Activated T-helper 17 cell treated with anti-CD3 and anti-CD28 coated beads, Interleukin-2, amount 50 U/mL, for 72 hours (primary cell): ENCODE measurements at regions not wholly inside any gene's neighbourhood (a gene's known extent, or its start where the extent isn't known, plus 50 kb on each side); places are given as distances from the start of the nearest gene placed in this dataset.
A peak's percentile ranks its signal among the peaks of the same experiment; 100 is the strongest.

ENCODE experiments used
- ATAC-seq: fragments of 150-1000 bp; cut with Tn5 transposase; replicated peaks from 2 replicates; pipeline ENCODE4 v1.10.0; 2021; ENCODE audit warnings: mild to moderate bottlenecking, moderate library complexity
- H3K27ac Mint-ChIP-seq: one replicate; pipeline ENCODE4 v1.8.0; 2022; ENCODE audit warnings: mixed read lengths
- H3K27me3 Mint-ChIP-seq: one replicate; pipeline ENCODE4 v1.8.0; 2022; ENCODE audit warnings: mixed read lengths
- H3K36me3 Mint-ChIP-seq: one replicate; pipeline ENCODE4 v1.8.0; 2022; ENCODE audit warnings: low read depth, mild to moderate bottlenecking, mixed read lengths
- H3K4me1 Mint-ChIP-seq: one replicate; pipeline ENCODE4 v1.8.0; 2022; ENCODE audit warnings: mixed read lengths
- H3K4me3 Mint-ChIP-seq: one replicate; pipeline ENCODE4 v1.8.0; 2022; ENCODE audit warnings: mild to moderate bottlenecking, mixed read lengths
- H3K9me3 Mint-ChIP-seq: one replicate; pipeline ENCODE4 v1.8.0; 2022; ENCODE audit warnings: mixed read lengths

DNA sequence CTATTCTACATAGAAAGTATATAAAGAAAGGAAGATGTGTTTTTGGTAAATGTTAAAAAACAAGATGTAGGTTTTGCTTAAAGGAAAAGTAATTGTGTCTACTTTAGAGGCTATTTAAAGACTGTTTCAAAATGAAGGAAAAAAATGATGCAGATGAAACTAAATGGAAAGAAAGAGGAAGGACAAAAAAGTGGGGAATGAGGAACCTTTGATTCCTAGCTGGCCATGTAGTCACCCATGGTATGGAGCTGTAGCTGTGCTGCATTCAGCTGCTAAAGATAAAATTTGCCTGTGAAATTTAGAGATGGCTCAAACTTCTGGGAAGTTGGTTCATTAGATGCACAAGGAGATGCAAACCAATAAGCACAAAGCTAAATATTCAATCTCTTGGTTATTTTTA, 86.8 kb upstream of the SERBP1 start:
- Mint-ChIP-seq H3K4me1 (no peaks in the 10 kb centered on the region), H3K36me3 (no peaks in the 10 kb centered on the region), H3K4me3 (no peak overlapping the region), H3K27ac (no peak overlapping the region), H3K27me3 (peaks cover 11% of the 10 kb centered on the region), H3K9me3 (peaks cover 9% of the 10 kb centered on the region)
- ATAC-seq, result no peak

DNA sequence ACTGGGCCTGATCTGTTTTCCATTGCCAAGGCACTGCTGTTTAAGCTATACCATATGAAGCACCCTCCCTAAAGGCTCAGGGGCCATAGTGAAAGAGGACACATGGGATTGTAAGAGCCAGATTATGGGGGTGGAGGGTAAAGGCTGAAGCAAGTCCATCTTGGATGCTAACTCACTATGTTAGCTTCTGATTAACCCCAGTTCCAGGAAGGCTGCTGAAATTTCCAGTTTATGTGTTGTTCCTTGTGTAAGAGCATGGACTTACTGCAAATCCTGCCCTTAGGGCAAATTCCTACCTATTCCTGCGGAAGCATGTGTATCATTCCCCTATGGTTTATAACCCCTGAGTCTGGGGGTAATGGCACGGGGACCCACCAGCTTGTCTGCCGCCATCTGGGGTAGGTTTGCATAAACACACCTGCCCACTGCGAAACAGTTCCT, 91.8 kb upstream of the SERBP1 start:
- Mint-ChIP-seq H3K4me1 (no peaks in the 10 kb centered on the region), H3K27me3 (peaks cover 6% of the 10 kb centered on the region), H3K27ac (no peak overlapping the region), H3K4me3 (no peak overlapping the region), H3K36me3 (no peaks in the 10 kb centered on the region), H3K9me3 (no peaks in the 10 kb centered on the region)
- ATAC-seq, result no peak

DNA sequence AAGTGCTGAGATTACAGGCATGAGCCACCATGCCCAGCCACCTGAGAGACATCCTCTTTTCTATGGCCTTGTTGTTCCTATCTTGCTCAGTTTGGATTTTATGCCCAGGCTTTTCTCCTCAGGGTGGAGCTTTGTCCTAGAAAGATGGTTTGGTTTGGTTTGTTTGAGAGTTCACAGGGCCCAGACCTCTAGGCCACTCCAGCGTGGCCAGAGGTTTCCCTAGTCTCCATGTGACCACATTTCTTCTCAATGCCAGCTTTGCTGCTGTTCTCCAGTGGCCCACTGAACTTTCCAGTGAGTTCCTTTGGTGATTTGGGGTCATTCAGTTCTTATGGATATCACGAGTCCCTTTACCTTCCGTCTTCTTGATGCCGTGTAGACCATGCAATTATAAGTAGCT, 92.6 kb upstream of the SERBP1 start:
- ATAC-seq, result no peak
- Mint-ChIP-seq H3K27ac (no peak overlapping the region), H3K36me3 (no peaks in the 10 kb centered on the region), H3K9me3 (no peaks in the 10 kb centered on the region), H3K27me3 (peaks cover 6% of the 10 kb centered on the region), H3K4me3 (no peak overlapping the region), H3K4me1 (no peaks in the 10 kb centered on the region)

DNA sequence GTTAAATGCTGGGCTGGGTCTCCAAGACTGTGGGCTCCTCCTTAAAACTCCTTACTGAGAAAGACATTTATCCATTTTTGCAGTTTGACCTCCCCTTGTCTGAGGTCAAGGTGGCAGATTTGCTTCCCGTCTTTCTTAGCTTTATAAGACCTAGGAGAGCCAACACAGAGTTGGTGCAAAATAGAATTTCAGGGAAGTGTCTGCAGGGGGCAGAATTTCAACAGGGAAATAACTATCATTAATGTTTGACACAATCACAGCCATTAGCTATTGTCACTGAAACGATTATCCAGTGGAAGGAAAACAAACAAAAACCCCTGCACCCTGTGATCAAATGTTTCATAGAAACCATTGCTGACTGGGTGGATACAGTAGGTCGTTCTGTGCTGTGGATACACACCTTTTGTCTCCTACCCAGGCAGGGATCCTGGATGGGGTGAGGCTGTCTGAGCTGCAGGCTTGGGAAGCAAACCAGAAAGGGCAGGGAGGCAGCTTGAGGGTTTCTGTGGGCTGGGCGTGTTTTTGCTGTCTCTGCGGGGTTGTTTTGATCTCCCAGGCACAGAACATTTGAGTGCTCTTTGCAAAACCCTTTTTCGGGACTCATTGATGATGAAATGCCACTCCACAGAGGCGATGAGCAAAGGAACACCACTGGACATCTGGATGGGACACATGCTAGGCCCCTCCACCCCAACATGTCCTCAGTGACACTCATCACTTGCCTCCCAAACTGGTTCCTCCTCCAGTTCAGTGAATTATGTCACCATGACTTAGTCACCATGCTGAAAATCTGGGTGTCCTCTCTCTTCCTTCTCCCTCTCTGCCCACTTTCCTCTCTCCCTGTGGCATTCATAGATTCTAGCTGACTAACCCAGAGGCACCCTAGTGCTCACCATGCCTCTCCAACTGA, 94.2 kb upstream of the SERBP1 start:
- no peak for ATAC-seq
- H3K27me3 Mint-ChIP-seq, result peaks cover 6% of the 10 kb centered on the region
- H3K4me1 Mint-ChIP-seq, result no peaks in the 10 kb centered on the region
- no peaks in the 10 kb centered on the region for H3K36me3 Mint-ChIP-seq
- no peak overlapping the region for H3K4me3 Mint-ChIP-seq
- H3K27ac Mint-ChIP-seq, result no peak overlapping the region
- no peaks in the 10 kb centered on the region for H3K9me3 Mint-ChIP-seq

DNA sequence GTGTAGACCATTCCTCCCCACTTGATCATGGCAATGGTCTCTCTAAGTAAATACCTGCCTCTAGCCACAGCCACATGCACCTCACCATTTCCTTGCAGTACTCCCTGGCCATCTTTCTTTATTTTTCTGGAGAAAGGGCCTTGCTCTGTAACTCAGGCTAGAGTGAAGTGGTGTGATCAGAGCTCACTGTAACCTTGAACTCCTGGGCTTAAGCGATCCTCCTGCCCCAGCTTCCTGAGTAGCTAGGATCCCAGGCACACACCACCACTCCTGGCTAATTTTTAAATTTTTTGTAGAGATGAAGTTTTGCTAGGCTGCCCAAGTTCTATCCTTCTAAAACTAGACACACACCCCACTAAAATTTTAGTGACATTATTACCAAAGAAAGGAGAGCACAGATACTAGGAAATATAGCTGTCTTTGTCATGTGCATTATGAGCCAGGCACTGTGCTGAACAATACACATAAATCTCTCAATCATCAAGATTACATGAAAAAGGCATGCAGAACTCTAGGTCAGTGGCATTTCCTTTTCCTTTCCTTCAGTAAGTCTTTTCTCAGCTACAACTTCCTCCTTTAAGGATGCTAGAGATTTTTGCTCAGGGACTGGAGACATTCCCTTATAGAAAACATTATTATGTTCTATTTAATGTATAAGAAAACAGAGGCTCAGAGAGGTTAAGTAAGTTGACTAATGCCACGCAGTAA, 95.0 kb upstream of the SERBP1 start:
- H3K27me3 Mint-ChIP-seq, result peaks cover 9% of the 10 kb centered on the region

DNA sequence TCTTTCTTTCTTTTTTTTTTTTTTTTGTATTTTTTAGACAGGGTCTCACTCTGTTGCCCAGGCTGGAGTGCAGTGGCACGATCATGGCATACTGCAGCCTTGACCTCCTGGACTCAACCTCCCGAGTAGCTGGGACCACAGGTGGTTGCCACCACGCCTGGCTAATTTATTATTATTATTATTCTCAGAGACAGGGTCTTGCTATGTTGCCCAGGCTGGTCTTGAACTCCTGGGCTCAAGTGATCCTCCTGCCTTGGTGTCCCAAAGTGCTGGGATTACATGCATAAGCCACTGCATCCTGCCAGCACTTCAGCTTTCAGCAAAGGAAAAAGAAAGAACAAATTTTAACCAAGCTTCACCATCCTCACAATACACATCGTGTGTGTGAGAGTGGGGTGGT, 97.9 kb upstream of the SERBP1 start:
- H3K27ac Mint-ChIP-seq, result no peak overlapping the region
- H3K36me3 Mint-ChIP-seq, result no peaks in the 10 kb centered on the region
- no peaks in the 10 kb centered on the region for H3K9me3 Mint-ChIP-seq
- H3K4me3 Mint-ChIP-seq, result no peak overlapping the region
- peaks cover 9% of the 10 kb centered on the region for H3K27me3 Mint-ChIP-seq
- ATAC-seq, result no peak
- H3K4me1 Mint-ChIP-seq, result no peaks in the 10 kb centered on the region

More for the DNA sequence above, 95.0 kb upstream of the SERBP1 start:
- no peaks in the 10 kb centered on the region for H3K9me3 Mint-ChIP-seq
- no peaks in the 10 kb centered on the region for H3K4me1 Mint-ChIP-seq
- H3K4me3 Mint-ChIP-seq, result no peak overlapping the region
- no peak overlapping the region for H3K27ac Mint-ChIP-seq
- no peaks in the 10 kb centered on the region for H3K36me3 Mint-ChIP-seq
- no peak for ATAC-seq

DNA sequence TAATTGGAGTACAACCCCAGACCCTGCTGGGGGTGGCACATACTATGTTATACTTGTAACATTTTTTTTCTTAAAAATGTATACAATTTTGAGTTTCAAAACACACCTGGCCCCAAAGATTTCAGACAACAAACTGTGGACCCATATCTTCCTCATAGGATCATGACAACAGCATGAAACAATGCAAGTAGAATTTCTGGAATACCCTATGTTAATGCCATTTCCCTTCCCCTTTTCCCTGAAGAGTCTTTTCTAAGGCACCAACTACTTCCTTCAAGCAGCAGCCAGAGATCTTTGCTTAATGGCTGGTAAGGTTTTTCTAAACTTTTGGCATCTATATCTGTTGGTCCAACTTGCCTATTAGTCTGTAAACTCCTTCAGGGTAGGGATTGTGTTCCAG, 99.9 kb upstream of the SERBP1 start:
- no peaks in the 10 kb centered on the region for H3K9me3 Mint-ChIP-seq
- H3K36me3 Mint-ChIP-seq, result no peaks in the 10 kb centered on the region
- H3K27ac Mint-ChIP-seq, result no peak overlapping the region
- H3K4me3 Mint-ChIP-seq, result no peak overlapping the region
- H3K27me3 Mint-ChIP-seq, result peaks cover 7% of the 10 kb centered on the region
- no peak for ATAC-seq
- H3K4me1 Mint-ChIP-seq, result no peaks in the 10 kb centered on the region

DNA sequence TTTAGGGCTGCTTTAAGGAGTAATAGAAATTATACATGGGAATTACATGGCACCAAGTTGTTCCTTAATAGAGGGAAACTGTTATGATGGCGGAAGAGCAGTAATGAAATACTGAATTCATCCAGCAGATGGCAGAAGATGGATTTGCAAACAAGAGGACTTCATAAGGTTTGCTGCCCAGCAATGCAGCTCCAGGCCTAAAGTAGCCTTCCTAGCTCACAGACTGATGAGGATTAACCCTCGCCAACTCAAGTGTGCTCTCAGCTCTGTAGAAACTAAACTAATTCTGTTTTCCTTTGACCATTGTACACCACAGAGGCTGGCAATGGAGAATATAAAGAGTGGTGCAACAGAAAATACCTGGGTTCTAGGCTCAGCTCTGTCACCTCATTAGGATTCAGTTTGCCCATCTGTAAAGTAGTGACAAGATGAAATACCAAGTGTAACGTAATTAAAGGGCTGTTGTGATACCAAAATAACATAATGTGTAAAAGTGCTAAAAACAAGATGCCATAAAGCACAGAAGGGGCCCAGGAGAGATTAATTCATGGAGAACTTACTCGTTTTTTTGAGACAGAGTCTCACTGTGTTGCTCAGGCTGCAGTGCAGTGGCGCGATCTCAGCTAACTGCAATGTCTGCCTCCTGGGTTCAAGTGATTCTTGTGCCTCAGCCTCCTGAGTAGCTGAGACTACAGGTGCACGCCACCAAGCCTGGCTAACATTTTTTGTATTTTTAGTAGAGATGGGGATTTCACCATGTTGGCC, 102.4 kb upstream of the SERBP1 start:
- H3K4me1 Mint-ChIP-seq, result no peaks in the 10 kb centered on the region

DNA sequence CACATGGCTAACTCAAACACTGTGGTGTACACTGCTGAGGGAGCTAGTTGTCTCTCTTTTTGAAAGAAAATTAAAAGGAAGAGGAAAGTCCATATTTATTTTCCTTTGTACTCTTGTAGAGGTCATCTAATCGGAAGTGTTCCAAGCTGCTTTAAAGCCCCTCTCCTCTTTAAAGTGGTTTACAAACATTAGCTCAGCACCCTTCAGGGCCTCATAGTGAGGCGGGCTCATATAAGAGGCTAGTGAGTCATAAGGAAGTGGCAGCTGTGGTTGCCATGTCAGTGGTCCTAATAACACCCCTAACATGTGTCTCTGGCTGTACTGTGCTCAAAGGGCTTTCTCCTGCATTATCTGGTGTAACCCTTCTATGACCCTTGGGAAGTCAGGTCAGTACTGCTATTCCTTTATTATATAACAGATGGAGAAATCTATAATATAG, 104.4 kb upstream of the SERBP1 start:
- ATAC-seq, result no peak
- Mint-ChIP-seq H3K36me3 (no peaks in the 10 kb centered on the region), H3K9me3 (no peaks in the 10 kb centered on the region), H3K27me3 (peaks cover 11% of the 10 kb centered on the region), H3K4me3 (no peak overlapping the region), H3K4me1 (no peaks in the 10 kb centered on the region), H3K27ac (no peak overlapping the region)

More for the DNA sequence above, 102.4 kb upstream of the SERBP1 start:
- no peaks in the 10 kb centered on the region for H3K36me3 Mint-ChIP-seq
- H3K4me3 Mint-ChIP-seq, result no peak overlapping the region
- ATAC-seq, result peak; percentile 54
- H3K27ac Mint-ChIP-seq, result no peak overlapping the region
- H3K27me3 Mint-ChIP-seq, result peaks cover 11% of the 10 kb centered on the region
- H3K9me3 Mint-ChIP-seq, result no peaks in the 10 kb centered on the region

DNA sequence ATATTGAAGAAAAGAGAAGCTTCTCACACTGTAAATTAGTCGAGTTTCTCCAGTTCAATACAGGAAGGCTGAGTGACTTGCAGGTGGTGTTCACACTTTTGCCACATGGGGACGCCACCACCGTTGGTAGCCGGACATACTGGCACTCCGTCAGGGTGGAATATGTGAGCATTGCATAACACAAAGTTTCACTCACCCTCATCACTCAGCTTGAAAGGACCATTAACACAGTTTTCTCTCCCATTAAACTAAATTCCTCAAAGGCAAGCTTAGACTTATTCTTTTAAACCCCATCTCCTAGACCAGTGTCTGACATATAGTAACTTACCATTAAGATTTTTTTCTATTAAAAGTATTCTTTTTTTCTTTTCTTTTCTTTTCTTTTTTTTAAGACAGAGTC, 105.3 kb upstream of the SERBP1 start:
- no peak overlapping the region for H3K27ac Mint-ChIP-seq
- no peaks in the 10 kb centered on the region for H3K4me1 Mint-ChIP-seq
- peak; percentile 72 for ATAC-seq
- no peaks in the 10 kb centered on the region for H3K9me3 Mint-ChIP-seq
- H3K36me3 Mint-ChIP-seq, result no peaks in the 10 kb centered on the region
- peaks cover 8% of the 10 kb centered on the region for H3K27me3 Mint-ChIP-seq
- no peak overlapping the region for H3K4me3 Mint-ChIP-seq

DNA sequence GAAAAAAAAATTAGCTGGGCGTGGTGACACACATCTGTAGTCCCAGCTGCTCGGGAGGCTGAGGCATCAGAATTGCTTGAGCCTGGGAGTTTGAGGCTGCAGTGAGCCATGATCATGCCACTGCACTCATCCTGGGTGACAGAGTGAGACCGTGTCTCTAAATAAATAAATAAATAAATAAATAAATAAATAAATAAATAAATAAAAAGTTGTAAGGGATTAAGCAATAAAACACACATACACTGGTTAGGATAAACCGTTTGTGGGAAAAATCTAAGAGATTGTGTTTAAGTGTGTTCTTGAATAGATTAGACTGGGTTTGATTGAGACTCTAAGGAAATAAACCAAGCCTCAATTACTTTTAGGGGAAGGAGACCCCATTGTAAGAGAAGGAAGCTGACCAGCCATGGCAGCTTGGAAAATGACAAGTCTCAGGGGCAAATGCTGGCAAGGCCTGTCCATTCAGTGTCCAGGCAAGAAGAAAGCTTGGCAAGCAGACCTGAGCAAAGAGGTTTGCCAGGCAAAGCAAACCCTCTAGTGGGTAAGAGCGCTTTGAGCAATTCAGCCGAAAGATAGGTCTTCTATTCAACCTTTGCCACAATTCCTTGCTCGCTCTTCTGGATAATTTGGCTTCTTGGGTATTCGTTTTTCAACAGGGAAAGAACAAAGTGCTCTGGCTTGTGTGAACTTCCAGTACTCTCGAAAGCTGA, 106.9 kb upstream of the SERBP1 start:
- Mint-ChIP-seq H3K27ac (no peak overlapping the region), H3K27me3 (peaks cover 8% of the 10 kb centered on the region), H3K36me3 (no peaks in the 10 kb centered on the region), H3K4me3 (no peak overlapping the region), H3K4me1 (no peaks in the 10 kb centered on the region), H3K9me3 (no peaks in the 10 kb centered on the region)
- no peak for ATAC-seq

DNA sequence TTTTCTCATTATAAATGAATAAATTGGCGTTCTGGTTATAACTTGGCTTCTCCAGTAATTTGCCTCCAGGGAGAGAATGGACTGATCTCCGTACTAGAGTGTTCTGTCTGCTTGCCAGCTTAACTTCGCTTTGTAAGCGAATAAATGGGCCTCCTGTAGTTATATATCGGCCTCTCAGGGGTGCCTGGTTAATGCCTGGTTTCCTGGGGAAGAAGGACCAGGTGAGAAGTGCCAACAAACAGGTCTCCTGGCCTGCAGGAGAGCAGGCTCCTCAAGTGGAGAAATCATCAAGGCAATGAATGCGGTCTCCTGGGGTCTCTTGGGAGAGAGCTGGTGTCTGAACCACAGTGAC, 107.4 kb upstream of the SERBP1 start:
- Mint-ChIP-seq H3K27ac (no peak overlapping the region), H3K4me3 (no peak overlapping the region), H3K9me3 (no peaks in the 10 kb centered on the region), H3K4me1 (no peaks in the 10 kb centered on the region), H3K36me3 (no peaks in the 10 kb centered on the region), H3K27me3 (peaks cover 8% of the 10 kb centered on the region)
- ATAC-seq, result no peak

DNA sequence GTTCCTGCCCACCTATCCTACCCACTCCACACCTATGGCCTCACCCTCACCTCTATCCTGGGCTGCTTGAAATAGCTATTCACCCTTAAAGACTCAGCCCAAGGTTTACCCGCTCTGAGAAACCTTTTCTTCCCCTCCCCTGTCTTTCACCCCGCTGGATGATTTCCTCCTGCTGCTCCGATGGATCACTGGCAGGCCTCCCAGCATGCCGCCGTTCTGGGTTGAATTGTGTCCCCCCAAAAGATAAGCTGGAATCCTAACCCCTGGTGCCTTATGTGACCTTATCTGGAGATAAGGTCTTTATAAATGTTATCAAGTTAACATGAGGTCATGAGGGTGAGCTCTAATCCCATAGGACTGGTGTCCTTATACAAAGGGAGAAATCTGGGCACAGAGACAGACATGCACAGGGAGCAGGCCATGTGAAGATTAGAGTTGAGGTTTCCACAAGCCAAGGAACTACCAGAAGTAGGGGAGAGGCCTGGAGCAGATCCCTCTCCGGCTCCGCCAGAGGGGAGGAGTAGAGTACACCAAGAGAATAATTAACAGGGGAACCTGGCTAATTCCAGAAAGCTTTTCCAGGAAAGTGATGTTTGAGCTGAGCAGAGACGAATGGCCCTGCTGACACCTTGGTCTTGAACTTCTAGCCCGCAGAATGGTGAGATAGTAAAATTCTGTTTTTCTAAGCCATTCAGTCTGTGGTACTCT, 110.0 kb upstream of the SERBP1 start:
- Mint-ChIP-seq H3K4me3 (no peak overlapping the region), H3K27ac (no peak overlapping the region), H3K36me3 (no peaks in the 10 kb centered on the region), H3K27me3 (peaks cover 4% of the 10 kb centered on the region), H3K9me3 (no peaks in the 10 kb centered on the region), H3K4me1 (no peaks in the 10 kb centered on the region)
- no peak for ATAC-seq

DNA sequence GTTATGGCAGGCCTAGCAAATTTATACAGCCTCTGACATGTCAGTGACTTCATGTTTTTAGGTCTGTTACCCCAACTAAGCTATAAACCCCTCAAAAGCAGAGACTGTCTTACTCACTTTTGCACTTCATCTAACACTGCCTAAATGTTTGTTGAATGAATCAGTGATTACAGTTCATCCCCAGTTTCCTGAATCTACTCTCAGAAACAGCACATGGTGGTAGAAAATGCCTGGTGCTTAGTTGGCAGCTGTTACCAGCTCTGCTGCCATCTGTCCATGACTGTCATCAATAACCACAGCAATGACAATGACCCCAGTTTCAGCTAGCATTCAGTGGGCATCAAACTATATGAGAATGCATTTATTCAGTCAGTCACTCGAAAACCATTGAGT, 110.5 kb upstream of the SERBP1 start:
- no peak for ATAC-seq
- H3K4me1 Mint-ChIP-seq, result no peaks in the 10 kb centered on the region

More for the DNA sequence above, 110.5 kb upstream of the SERBP1 start:
- Mint-ChIP-seq H3K27me3 (peaks cover under 1% of the 10 kb centered on the region), H3K36me3 (no peaks in the 10 kb centered on the region), H3K27ac (no peak overlapping the region), H3K4me3 (no peak overlapping the region), H3K9me3 (no peaks in the 10 kb centered on the region)
